ENCODE measurements at regions not wholly inside any gene's neighbourhood (a gene's known extent, or its start where the extent isn't known, plus 50 kb on each side); places are given as distances from the start of the nearest gene placed in this dataset.

DNA sequence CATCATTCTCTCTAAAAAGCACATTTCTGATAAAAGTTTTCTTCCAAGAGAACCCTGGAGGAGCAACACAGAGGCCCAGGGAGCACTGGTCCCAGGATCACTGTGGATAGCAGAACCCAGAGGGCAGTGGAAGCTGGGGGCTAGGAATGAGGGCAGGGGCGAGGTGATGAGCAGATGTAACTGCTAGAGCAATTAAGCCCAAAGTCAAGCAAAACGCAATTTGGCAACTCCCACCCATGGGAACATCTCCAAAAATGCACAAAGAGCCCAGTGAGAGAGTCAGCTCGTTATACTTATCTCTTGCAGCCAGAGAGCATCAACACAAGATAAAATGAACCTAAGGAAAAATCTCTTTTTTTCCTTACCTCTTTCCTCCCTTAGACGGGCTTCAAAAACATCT is 284.2 kb downstream of the TBC1D4 start:
- Histone ChIP-seq H3K9me2 (replicated peaks; ENCODE audit: control insufficient read depth, low read length) (no peaks in the 10 kb centered on the region), H3K27ac (ENCODE audit: low read depth, low read length) (no peak overlapping the region), H3F3A (ENCODE audit: control insufficient read depth, insufficient read depth) (no peaks in the 10 kb centered on the region), H3K79me2 (ENCODE audit: control insufficient read depth, low read length) (no peaks in the 10 kb centered on the region), H3K36me3 (ENCODE audit: control insufficient read depth, low read length) (no peaks in the 10 kb centered on the region), H3K4me1 (ENCODE audit: control insufficient read depth, low read length) (no peaks in the 10 kb centered on the region), H3K4me2 (ENCODE audit: low read length) (no peak overlapping the region), H3K9me3 (ENCODE audit: control insufficient read depth, insufficient read depth, low read length) (no peaks in the 10 kb centered on the region), H4K20me1 (ENCODE audit: control insufficient read depth, insufficient read depth, low read depth, low read length) (no peaks in the 10 kb centered on the region), H3K4me3 (ENCODE audit: low read length) (no peak overlapping the region), H3K27me3 (ENCODE audit: control insufficient read depth, low read length) (peaks cover 5% of the 10 kb centered on the region)
- TF ChIP-seq, protein P1, sequence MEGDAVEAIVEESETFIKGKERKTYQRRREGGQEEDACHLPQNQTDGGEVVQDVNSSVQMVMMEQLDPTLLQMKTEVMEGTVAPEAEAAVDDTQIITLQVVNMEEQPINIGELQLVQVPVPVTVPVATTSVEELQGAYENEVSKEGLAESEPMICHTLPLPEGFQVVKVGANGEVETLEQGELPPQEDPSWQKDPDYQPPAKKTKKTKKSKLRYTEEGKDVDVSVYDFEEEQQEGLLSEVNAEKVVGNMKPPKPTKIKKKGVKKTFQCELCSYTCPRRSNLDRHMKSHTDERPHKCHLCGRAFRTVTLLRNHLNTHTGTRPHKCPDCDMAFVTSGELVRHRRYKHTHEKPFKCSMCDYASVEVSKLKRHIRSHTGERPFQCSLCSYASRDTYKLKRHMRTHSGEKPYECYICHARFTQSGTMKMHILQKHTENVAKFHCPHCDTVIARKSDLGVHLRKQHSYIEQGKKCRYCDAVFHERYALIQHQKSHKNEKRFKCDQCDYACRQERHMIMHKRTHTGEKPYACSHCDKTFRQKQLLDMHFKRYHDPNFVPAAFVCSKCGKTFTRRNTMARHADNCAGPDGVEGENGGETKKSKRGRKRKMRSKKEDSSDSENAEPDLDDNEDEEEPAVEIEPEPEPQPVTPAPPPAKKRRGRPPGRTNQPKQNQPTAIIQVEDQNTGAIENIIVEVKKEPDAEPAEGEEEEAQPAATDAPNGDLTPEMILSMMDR (IDR thresholded peaks at IDR 0.05; ENCODE audit: low read depth, low read length, poor library complexity, severe bottlenecking), result no peak
- no peak for TF ChIP-seq EZH2phosphoT487 (IDR thresholded peaks at IDR 0.05; ENCODE audit: borderline replicate concordance, low read length)

DNA sequence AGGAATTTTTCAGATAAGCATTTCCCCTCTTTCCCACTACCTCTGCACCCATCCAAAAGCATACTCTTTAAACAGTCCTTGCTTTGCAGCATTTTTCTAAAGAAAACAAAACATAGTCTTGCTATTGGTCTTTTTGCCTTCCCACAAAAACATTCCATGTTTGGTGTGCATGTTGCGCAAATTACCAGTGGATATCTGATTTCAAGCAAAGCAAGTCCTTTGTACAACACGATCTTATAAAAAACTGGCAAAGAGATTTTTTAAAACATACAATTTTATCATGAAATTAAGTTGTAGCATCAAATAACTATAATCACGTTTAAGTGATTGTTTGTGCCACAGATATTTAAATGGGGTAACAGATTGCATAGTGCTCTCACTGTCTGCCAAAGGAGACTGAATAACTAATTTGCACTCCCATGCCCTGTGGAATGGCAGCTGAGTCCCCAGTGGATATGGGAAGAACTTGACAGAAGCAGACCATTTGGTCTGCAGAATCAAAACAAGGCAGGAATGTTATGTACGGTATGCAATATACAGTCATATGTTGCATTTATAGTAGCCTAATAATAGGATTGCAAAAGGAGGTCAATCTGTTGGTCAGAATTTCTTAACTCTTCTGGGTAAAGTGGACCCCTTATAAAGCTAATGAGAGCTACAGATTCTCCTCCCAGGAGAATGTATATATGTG is 285.7 kb downstream of the TBC1D4 start:
- no peaks in the 10 kb centered on the region; the same call in 1 of the 2 replicates for H3K27me3 ChIP-seq (ENCODE audit: control insufficient read depth, low read length)
- H3K36me3 ChIP-seq (ENCODE audit: control insufficient read depth, low read length), result no peaks in the 10 kb centered on the region
- no peak overlapping the region for H3K27ac ChIP-seq (ENCODE audit: low read depth, low read length)
- TF ChIP-seq, protein P1 (IDR thresholded peaks at IDR 0.05; ENCODE audit: low read depth, low read length, poor library complexity, severe bottlenecking), result no peak
- no peak for TF ChIP-seq EZH2phosphoT487 (IDR thresholded peaks at IDR 0.05; ENCODE audit: borderline replicate concordance, low read length)
- H3K4me2 ChIP-seq (ENCODE audit: low read length), result no peak overlapping the region
- H3F3A ChIP-seq (ENCODE audit: control insufficient read depth, insufficient read depth), result no peaks in the 10 kb centered on the region
- no peaks in the 10 kb centered on the region for H3K4me1 ChIP-seq (ENCODE audit: control insufficient read depth, low read length)
- no peaks in the 10 kb centered on the region for H3K9me3 ChIP-seq (ENCODE audit: control insufficient read depth, insufficient read depth, low read length)
- H3K9me2 ChIP-seq (replicated peaks; ENCODE audit: control insufficient read depth, low read length), result no peaks in the 10 kb centered on the region
- H4K20me1 ChIP-seq (ENCODE audit: control insufficient read depth, insufficient read depth, low read depth, low read length), result no peaks in the 10 kb centered on the region
- no peak overlapping the region for H3K4me3 ChIP-seq (ENCODE audit: low read length)
- no peaks in the 10 kb centered on the region for H3K79me2 ChIP-seq (ENCODE audit: control insufficient read depth, low read length)

DNA sequence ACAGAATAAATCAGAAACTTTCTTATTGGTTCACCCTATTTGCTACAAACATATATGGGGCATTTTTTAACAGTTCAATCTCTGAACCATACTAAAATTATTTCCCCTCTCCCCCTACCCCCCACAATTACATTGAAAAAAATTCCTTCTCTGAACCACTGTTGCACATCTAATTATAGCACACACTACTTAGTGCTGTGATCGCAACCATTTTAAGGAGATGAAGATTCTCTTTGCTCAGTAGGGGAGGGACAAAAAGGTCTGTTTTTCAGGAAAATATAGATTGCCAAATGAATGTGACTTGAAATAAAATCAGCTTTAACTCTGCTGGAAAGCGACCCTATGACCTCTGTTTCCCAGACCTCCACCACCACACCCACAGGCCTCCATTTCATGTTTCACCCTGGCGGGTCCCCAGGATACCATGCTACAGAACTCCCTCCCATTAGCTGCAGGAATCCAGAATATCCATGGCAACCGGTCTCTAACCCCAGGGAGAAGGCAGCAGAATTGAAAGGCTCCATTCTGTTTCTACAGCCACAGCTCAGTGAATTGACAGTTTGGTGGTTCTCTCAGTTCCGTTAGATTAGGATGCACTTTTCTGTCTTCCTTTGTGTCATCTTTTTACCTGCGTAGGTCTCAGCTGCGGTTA is 286.3 kb downstream of the TBC1D4 start:
- H3K9me2 ChIP-seq (replicated peaks; ENCODE audit: control insufficient read depth, low read length), result no peaks in the 10 kb centered on the region

More for the DNA sequence above, 286.3 kb downstream of the TBC1D4 start:
- Histone ChIP-seq H3K79me2 (ENCODE audit: control insufficient read depth, low read length) (no peaks in the 10 kb centered on the region), H3K27me3 (ENCODE audit: control insufficient read depth, low read length) (no peaks in the 10 kb centered on the region; the same call in 1 of the 2 replicates), H3K4me3 (ENCODE audit: low read length) (no peak overlapping the region), H3K4me1 (ENCODE audit: control insufficient read depth, low read length) (no peaks in the 10 kb centered on the region), H3K9me3 (ENCODE audit: control insufficient read depth, insufficient read depth, low read length) (no peaks in the 10 kb centered on the region), H3K27ac (ENCODE audit: low read depth, low read length) (no peak overlapping the region), H3F3A (ENCODE audit: control insufficient read depth, insufficient read depth) (no peaks in the 10 kb centered on the region), H3K4me2 (ENCODE audit: low read length) (no peak overlapping the region), H3K36me3 (ENCODE audit: control insufficient read depth, low read length) (no peaks in the 10 kb centered on the region), H4K20me1 (ENCODE audit: control insufficient read depth, insufficient read depth, low read depth, low read length) (no peaks in the 10 kb centered on the region)
- TF ChIP-seq, protein P1 (IDR thresholded peaks at IDR 0.05; ENCODE audit: low read depth, low read length, poor library complexity, severe bottlenecking), result no peak
- no peak for TF ChIP-seq EZH2phosphoT487 (IDR thresholded peaks at IDR 0.05; ENCODE audit: borderline replicate concordance, low read length)
